Gastroesophageal sphincter (tissue), 4 donors: ENCODE measurements at regions not wholly inside any gene's neighbourhood (a gene's known extent, or its start where the extent isn't known, plus 50 kb on each side); places are given as distances from the start of the nearest gene placed in this dataset.

Source experiments
- ATAC-seq: fragments of 150-250 bp; one replicate; pipeline ENCODE4 v1.9.1; 2016; ENCODE audit warnings: mild to moderate bottlenecking, moderate library complexity
- H3K27ac ChIP-seq, 4 donors: fragments of 200-600 bp; sonication (generic) in 3 of 4; 1 replicate in 3 of 4; 2 replicates in 1 of 4; pipeline ENCODE4 v1.5.1; 2016 to 2019
- H3K27me3 ChIP-seq: fragments of 200-600 bp; sonication (generic); one replicate; pipeline ENCODE4 v1.5.1; 2019
- H3K36me3 ChIP-seq, 2 donors: fragments of 200-600 bp; sonication (generic); one replicate each; pipeline ENCODE4 v1.5.1; 2019; ENCODE audit warnings: control low read depth in 1 of 2
- H3K4me1 ChIP-seq, 3 donors: fragments of 200-600 bp; sonication (generic); 1 replicate in 2 of 3; 2 replicates in 1 of 3; pipeline ENCODE4 v1.5.1; 2016 to 2019; ENCODE audit warnings: control low read depth in 2 of 3
- H3K4me3 ChIP-seq, 2 donors: fragments of 200-600 bp; sonication (generic); one replicate each; pipeline ENCODE4 v1.5.1; 2019; ENCODE audit warnings: mild to moderate bottlenecking in 1 of 2, moderate library complexity in 1 of 2
- H3K9me3 ChIP-seq, 3 donors: fragments of 200-600 bp; sonication (generic); one replicate each; pipeline ENCODE4 v1.5.1; 2017 to 2019; ENCODE audit warnings: control low read depth in 2 of 3
- EP300 ChIP-seq: sonication (generic); formaldehyde crosslinking; IDR thresholded peaks from one replicate; pipeline ENCODE4 v1.6.1; 2017; ENCODE audit warnings: antibody characterized with exemption, mild to moderate bottlenecking
- POLR2A ChIP-seq, 2 donors: fragments of 450-650 bp; IDR thresholded peaks; one replicate each; pipeline ENCODE4 v1.6.1; 2017; ENCODE audit warnings: antibody characterized with exemption in 2 of 2, mild to moderate bottlenecking in 2 of 2, moderate library complexity in 1 of 2
- POLR2AphosphoS5 ChIP-seq: sonication (generic); formaldehyde crosslinking; IDR thresholded peaks from one replicate; pipeline ENCODE4 v1.6.1; 2017; ENCODE audit warnings: antibody characterized with exemption
- WGBS, 2 donors: methylation state at CpG; one replicate each; pipeline ENCODE4 v1.1.5; 2018; ENCODE audit warnings: low coverage in 1 of 2; 5-methylcytosine and 5-hydroxymethylcytosine counted together
- TF ChIP-seq, protein P1 (sequence below), 4 experiments: fragments of 200-600 bp in 2 of 4; fragments of 450-650 bp in 2 of 4; sonication (generic) in 1 of 4; IDR thresholded peaks; one replicate each; pipeline ENCODE4 v1.5.1; 2017 to 2019; ENCODE audit warnings: antibody characterized with exemption in 4 of 4, mild to moderate bottlenecking in 2 of 4, moderate library complexity in 2 of 4

DNA sequence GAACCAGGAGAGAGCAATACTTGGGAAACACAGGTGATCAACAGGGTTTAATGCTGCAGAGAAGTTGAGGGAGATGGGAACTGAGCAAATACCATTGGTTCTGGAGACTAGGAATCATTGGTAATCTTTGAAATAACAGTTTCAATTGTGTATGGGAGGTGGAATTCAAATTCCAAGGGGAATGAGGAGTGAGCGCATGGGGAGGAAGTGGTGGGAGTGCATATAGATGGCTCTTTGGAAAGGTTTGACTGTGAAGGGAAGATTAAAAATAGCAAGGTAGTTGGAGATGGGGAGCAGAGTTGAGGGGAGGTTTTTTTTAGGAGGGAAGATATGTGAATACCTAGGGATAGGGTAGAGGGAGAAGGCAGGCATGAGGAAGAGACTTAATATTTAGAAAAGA is 51.1 kb upstream of the ROPN1 start:
- Histone ChIP-seq H3K9me3 (no peaks in the 10 kb centered on the region), H3K36me3 (no peaks in the 10 kb centered on the region), H3K4me3 (no peak overlapping the region), H3K27ac (no peak overlapping the region), H3K27me3 (no peaks in the 10 kb centered on the region), H3K4me1 (no peaks in the 10 kb centered on the region)
- 83 to 100% methylated on average over 1 of the region's 1 CpG for WGBS, 2 donors
- TF ChIP-seq POLR2AphosphoS5 (no peak), POLR2A (IDR thresholded peaks at IDR 0.05) (no peak), EP300 (no peak)
- TF ChIP-seq, protein P1, sequence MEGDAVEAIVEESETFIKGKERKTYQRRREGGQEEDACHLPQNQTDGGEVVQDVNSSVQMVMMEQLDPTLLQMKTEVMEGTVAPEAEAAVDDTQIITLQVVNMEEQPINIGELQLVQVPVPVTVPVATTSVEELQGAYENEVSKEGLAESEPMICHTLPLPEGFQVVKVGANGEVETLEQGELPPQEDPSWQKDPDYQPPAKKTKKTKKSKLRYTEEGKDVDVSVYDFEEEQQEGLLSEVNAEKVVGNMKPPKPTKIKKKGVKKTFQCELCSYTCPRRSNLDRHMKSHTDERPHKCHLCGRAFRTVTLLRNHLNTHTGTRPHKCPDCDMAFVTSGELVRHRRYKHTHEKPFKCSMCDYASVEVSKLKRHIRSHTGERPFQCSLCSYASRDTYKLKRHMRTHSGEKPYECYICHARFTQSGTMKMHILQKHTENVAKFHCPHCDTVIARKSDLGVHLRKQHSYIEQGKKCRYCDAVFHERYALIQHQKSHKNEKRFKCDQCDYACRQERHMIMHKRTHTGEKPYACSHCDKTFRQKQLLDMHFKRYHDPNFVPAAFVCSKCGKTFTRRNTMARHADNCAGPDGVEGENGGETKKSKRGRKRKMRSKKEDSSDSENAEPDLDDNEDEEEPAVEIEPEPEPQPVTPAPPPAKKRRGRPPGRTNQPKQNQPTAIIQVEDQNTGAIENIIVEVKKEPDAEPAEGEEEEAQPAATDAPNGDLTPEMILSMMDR (IDR thresholded peaks at IDR 0.05), result no peak
- ATAC-seq, result no peak

DNA sequence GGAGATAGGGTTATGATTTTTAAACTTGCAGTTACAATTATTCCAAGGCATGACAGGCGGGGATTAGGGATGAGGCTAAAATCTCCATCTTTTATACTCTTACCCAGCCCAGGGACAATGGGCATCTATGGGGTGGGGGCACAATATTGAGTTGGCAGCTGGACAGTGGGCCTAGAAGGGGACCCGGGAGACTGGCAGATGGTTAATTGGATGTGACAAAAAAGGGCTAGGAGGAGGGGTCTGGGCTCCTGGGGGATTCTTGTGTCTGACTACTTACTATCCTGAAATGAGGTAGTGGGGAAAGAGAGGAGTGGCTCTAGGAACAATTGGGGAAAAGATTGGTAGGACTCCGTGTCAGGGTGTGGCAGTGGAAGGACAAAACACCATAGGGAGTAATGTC is 53.0 kb upstream of the ROPN1 start:
- Histone ChIP-seq H3K27me3 (no peaks in the 10 kb centered on the region), H3K9me3 (no peaks in the 10 kb centered on the region), H3K36me3 (no peaks in the 10 kb centered on the region), H3K4me1 (no peaks in the 10 kb centered on the region), H3K4me3 (no peak overlapping the region), H3K27ac (no peak overlapping the region)
- WGBS, 2 donors, result 90% methylated on average over 3 of the region's 3 CpGs; no CpG with 5 or more reads in 1 of the 2 donors
- TF ChIP-seq, protein P1 (IDR thresholded peaks at IDR 0.05), result no peak
- TF ChIP-seq POLR2A (IDR thresholded peaks at IDR 0.05) (no peak), EP300 (no peak), POLR2AphosphoS5 (no peak)
- ATAC-seq, result no peak

DNA sequence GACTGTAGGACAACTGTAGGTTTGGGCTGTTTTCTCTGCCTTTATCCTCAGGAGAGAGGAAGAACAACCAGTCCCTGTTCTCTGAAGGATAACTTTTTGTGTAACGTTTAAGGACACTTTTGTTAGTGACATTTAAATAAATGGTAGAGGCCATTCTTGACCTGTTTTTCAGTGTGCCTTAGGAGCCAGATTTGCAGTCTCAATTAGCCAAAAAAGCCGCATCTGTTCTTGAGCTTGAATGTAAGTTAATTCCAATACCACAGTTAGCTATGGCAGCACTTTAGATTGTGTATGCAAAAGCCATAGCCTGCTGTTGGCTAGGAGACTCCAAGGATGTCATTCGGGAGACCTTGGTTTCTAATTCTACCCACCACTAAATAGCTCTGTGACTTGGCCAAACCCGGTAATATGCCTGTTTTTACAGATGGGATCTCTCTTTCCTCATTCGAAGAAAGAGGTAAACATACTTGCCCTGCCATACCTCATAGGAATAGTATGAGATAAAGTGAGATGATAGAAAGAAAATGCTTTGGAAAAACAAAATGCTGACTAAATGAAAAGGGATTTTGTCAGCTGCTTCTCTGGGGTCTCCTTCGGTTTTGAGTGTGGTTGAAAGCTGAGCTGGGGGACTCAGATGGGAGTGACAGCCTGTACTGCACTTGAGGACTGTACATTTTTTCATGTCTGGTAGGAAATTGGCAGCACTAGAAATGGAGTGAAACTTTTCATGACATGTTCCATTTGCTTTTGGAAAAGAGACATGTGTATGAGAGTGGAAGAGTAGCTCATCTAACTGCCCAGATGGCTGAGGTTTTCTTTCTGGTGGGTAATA is 57.3 kb upstream of the ROPN1 start:
- no peaks in the 10 kb centered on the region for H3K27me3 ChIP-seq
- no peaks in the 10 kb centered on the region for H3K4me1 ChIP-seq
- no peak for TF ChIP-seq POLR2A (IDR thresholded peaks at IDR 0.05)
- TF ChIP-seq, protein P1 (IDR thresholded peaks at IDR 0.05), result no peak
- 59 to 77% methylated on average over 5 to 6 of the region's 6 CpGs for WGBS, 2 donors
- no peaks in the 10 kb centered on the region for H3K9me3 ChIP-seq
- no peak overlapping the region for H3K27ac ChIP-seq
- no peaks in the 10 kb centered on the region for H3K36me3 ChIP-seq
- ATAC-seq, result no peak
- H3K4me3 ChIP-seq, result no peak overlapping the region

DNA sequence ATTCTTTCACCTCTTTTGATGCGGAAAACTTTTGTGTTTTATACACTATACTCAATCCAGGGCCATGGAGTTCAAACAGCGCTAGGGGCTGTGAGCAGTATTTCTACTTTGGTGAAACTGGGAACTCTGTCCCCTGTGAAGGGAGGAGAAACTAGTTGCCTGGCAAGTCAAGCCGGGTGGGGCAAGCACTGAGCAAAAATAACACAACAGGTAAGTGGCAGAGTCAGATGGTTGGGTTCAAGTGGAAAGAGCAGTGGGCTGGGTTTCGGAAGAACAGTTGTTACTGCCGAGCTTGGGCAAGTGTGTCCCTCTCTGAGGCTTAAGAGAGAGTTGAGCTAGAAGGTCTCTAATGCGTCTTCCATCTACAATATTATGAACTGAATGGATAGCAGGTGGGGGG is 59.7 kb upstream of the ROPN1 start:
- TF ChIP-seq POLR2A (IDR thresholded peaks at IDR 0.05), result no peak
- TF ChIP-seq POLR2AphosphoS5, result no peak
- TF ChIP-seq, protein P1 (IDR thresholded peaks at IDR 0.05), result no peak
- no peak for TF ChIP-seq EP300
- H3K36me3 ChIP-seq, result no peaks in the 10 kb centered on the region
- no peak overlapping the region for H3K4me3 ChIP-seq
- H3K9me3 ChIP-seq, result no peaks in the 10 kb centered on the region
- H3K4me1 ChIP-seq, result peaks cover 0 to 8% (median 0%) of the 10 kb centered on the region in 3 donors
- no peaks in the 10 kb centered on the region for H3K27me3 ChIP-seq
- no peak overlapping the region for H3K27ac ChIP-seq
- ATAC-seq, result no peak
- 87 to 90% methylated on average over 4 to 6 of the region's 6 CpGs for WGBS, 2 donors

DNA sequence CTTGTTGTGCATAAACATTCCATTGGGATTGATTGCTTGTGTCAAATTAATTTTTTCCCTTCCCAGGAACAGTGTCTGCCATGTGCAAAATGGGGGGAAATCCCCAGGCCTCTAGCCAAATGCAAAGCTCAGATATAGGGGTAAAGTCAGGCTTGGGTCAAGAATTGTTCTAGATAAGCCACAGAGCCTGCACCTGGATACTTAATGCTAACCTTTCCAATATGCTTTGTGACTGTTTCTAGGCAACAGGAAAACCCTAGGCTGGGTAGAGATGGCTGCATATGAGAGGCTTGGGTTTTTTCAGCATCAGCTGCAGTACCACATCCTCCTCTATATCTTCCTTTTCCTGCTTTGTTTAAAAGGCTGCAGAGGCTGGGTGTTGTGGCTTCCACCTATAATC is 61.9 kb upstream of the ROPN1 start:
- ATAC-seq, result no peak
- Histone ChIP-seq H3K36me3 (no peaks in the 10 kb centered on the region), H3K27me3 (no peaks in the 10 kb centered on the region), H3K27ac (no peak overlapping the region), H3K4me1 (peaks cover 0 to 21% (median 0%) of the 10 kb centered on the region in 3 donors), H3K9me3 (no peaks in the 10 kb centered on the region), H3K4me3 (no peak overlapping the region)
- no peak for TF ChIP-seq EP300
- TF ChIP-seq, protein P1 (IDR thresholded peaks at IDR 0.05), result no peak
- TF ChIP-seq POLR2AphosphoS5, result no peak
- no peak for TF ChIP-seq POLR2A (IDR thresholded peaks at IDR 0.05)
